ENCODE measurements at regions not wholly inside any gene's neighbourhood (a gene's known extent, or its start where the extent isn't known, plus 50 kb on each side); places are given as distances from the start of the nearest gene placed in this dataset.

DNA sequence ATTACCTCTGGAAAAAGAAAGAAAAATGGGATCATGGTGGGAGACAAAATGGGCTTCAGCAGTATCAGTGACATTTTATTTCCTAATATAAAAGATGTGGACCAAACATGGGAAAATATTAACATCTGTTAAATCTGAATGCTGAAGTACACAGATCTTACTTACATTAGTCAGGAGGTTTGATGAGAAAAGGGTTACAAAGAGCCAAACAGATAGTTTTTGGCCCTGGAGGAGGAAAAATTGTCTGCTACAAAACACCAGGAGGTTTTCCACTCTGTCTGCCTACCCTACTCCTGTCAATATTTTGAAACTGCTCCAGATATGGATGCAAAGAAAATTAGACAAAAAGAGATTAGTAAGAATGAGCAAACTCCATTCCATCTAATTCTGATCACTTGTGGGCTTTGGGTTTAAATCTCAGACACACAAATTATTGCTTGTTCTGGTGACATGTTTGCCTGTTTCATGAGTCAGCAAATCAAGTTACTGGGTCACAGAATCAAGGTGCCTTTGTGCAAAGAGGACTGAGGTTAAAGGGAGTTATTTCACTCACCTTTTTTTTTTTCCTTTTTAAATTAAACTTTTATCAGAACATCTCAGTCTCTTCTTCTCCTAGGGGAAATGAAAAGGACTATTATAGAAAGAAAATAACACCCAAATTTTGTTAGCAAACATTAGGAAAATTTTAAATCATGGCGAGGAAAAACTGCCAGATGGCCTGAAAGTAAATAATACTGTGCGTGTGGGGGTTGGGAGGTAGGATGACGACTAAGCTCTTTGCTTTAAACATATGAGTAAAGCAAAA is 87.0 kb upstream of the SPATS2L start:
- TF ChIP-seq CTCF (conservative IDR thresholded peaks at IDR 0.05; ENCODE audit: low read length), result no peak
- no peak for TF ChIP-seq EZH2phosphoT487 (IDR thresholded peaks at IDR 0.05; ENCODE audit: borderline replicate concordance, low read depth, low read length)

All from OCI-LY7 (cell line).